Activated CD4-positive, alpha-beta T cell treated with anti-CD3 and anti-CD28 coated beads, Interleukin-2, amount 50 U/mL, for 16 hours (primary cell): ENCODE measurements at regions not wholly inside any gene's neighbourhood (a gene's known extent, or its start where the extent isn't known, plus 50 kb on each side); places are given as distances from the start of the nearest gene placed in this dataset.
A peak's percentile ranks its signal among the peaks of the same experiment; 100 is the strongest.

ENCODE experiments used
- DNase-seq: peaks from one replicate; pipeline ENCODE4 v3.0.0-alpha.2; 2020

- no peak for DNase-seq
Measured at GRCh38 chr4:89598602-89599001, 238.4 kb downstream of the SNCA start.

GRCh38 chr4:89595125-89595789, 241.7 kb downstream of the SNCA start:
- DNase-seq, result no peak

GRCh38 chr4:89590128-89590527, 246.8 kb downstream of the SNCA start:
- no peak for DNase-seq

GRCh38 chr4:89588421-89588820, 248.5 kb downstream of the SNCA start:
- DNase-seq, result no peak

GRCh38 chr4:89587364-89587763, 249.6 kb downstream of the SNCA start:
- no peak for DNase-seq

- no peak for DNase-seq
Measured at GRCh38 chr4:89586864-89587263, 250.1 kb downstream of the SNCA start.

GRCh38 chr4:89586318-89586717, 250.6 kb downstream of the SNCA start:
- no peak for DNase-seq

GRCh38 chr4:89582756-89583505, 254.0 kb downstream of the SNCA start:
- DNase-seq, result no peak

- DNase-seq, result no peak
Measured at GRCh38 chr4:89579771-89580170, 257.2 kb downstream of the SNCA start.

- no peak for DNase-seq
Measured at GRCh38 chr4:89576246-89576645, 260.7 kb downstream of the SNCA start.

- DNase-seq, result no peak
Measured at GRCh38 chr4:89575840-89576239, 261.1 kb downstream of the SNCA start.

GRCh38 chr4:89574176-89574575, 262.8 kb downstream of the SNCA start:
- no peak for DNase-seq

GRCh38 chr4:89573656-89574055, 263.3 kb downstream of the SNCA start:
- no peak for DNase-seq

GRCh38 chr4:89572224-89572858, 264.6 kb downstream of the SNCA start:
- DNase-seq, result no peak

GRCh38 chr4:89570931-89571330, 263.3 kb upstream of the GPRIN3 start:
- no peak for DNase-seq

- no peak for DNase-seq
Measured at GRCh38 chr4:89567936-89568335, 260.3 kb upstream of the GPRIN3 start.

GRCh38 chr4:89563431-89563830, 255.8 kb upstream of the GPRIN3 start:
- peak; percentile 72 for DNase-seq

GRCh38 chr4:89562746-89563145, 255.1 kb upstream of the GPRIN3 start:
- no peak for DNase-seq

- DNase-seq, result no peak
Measured at GRCh38 chr4:89561048-89561447, 253.4 kb upstream of the GPRIN3 start.

GRCh38 chr4:89558147-89558546, 250.5 kb upstream of the GPRIN3 start:
- DNase-seq, result no peak

- no peak for DNase-seq
Measured at GRCh38 chr4:89556601-89557305, 249.2 kb upstream of the GPRIN3 start.

GRCh38 chr4:89551191-89551590, 243.6 kb upstream of the GPRIN3 start:
- no peak for DNase-seq

- DNase-seq, result no peak
Measured at GRCh38 chr4:89549907-89550306, 242.3 kb upstream of the GPRIN3 start.

- DNase-seq, result no peak
Measured at GRCh38 chr4:89545315-89545714, 237.7 kb upstream of the GPRIN3 start.
